Chondrocyte (in vitro differentiated cells): ENCODE measurements at regions not wholly inside any gene's neighbourhood (a gene's known extent, or its start where the extent isn't known, plus 50 kb on each side); places are given as distances from the start of the nearest gene placed in this dataset.

Experiments
- DNase-seq: peaks from one replicate; pipeline ENCODE4 v3.0.0; 2021; ENCODE audit warnings: mixed read lengths, low spot score
- H3K27ac Mint-ChIP-seq: one replicate; pipeline ENCODE4 v1.8.0; 2021; ENCODE audit warnings: mild to moderate bottlenecking, moderate library complexity, mixed read lengths; ENCODE audit not compliant: unreplicated experiment
- H3K27me3 Mint-ChIP-seq: 2 replicates; pipeline ENCODE4 v1.8.0; 2021; ENCODE audit warnings: low read depth, mixed read lengths
- H3K36me3 Mint-ChIP-seq: 2 replicates; pipeline ENCODE4 v1.8.0; 2021; ENCODE audit warnings: low read depth, mixed read lengths
- H3K4me1 Mint-ChIP-seq: 2 replicates; pipeline ENCODE4 v1.8.0; 2021; ENCODE audit warnings: low read depth, mild to moderate bottlenecking, mixed read lengths
- H3K4me3 Mint-ChIP-seq: one replicate; pipeline ENCODE4 v1.8.0; 2021; ENCODE audit warnings: mild to moderate bottlenecking, moderate library complexity, mixed read lengths; ENCODE audit not compliant: unreplicated experiment
- H3K9me3 Mint-ChIP-seq: 2 replicates; pipeline ENCODE4 v1.8.0; 2021; ENCODE audit warnings: low read depth, mixed read lengths
- CTCF ChIP-seq: fragments of 200-600 bp; sonication (generic); IDR thresholded peaks from 2 replicates; pipeline ENCODE4 v1.5.0; 2021; ENCODE audit warnings: antibody characterized with exemption, mild to moderate bottlenecking, moderate library complexity

DNA sequence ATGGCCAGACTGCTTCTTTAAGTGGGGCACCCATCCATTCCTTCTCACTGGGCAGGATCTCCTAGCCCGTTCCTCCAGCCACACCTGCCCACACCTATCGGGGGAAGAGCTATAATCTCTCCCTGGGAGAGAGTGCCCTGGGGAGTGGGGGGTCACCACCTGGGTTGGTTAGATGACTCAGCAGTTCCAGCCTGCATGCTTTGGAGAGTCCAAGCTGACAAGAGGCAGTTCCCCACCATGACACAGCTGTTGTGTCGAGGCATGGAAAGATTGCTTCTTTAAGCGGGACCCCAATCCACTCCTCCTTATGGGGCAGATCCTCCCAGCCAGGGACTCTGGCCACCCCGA lies 52.6 kb upstream of the PPFIA2 start:
- Mint-ChIP-seq H3K4me3 (no peak overlapping the region), H3K27me3 (no peaks in the 10 kb centered on the region), H3K27ac (no peak overlapping the region), H3K4me1 (no peaks in the 10 kb centered on the region), H3K36me3 (no peaks in the 10 kb centered on the region), H3K9me3 (peaks cover 12% of the 10 kb centered on the region)
- DNase-seq = peak; percentile 29
- TF ChIP-seq CTCF = no peak

- TF ChIP-seq CTCF = no peak
- Mint-ChIP-seq H3K4me3 (no peak overlapping the region), H3K4me1 (no peaks in the 10 kb centered on the region), H3K27ac (no peak overlapping the region), H3K36me3 (no peaks in the 10 kb centered on the region), H3K27me3 (no peaks in the 10 kb centered on the region), H3K9me3 (peaks cover 13% of the 10 kb centered on the region)
- DNase-seq = peak; percentile 36
These were observed 52.1 kb upstream of the PPFIA2 start for GRCh38 chr12:81811061-81811777.

DNA sequence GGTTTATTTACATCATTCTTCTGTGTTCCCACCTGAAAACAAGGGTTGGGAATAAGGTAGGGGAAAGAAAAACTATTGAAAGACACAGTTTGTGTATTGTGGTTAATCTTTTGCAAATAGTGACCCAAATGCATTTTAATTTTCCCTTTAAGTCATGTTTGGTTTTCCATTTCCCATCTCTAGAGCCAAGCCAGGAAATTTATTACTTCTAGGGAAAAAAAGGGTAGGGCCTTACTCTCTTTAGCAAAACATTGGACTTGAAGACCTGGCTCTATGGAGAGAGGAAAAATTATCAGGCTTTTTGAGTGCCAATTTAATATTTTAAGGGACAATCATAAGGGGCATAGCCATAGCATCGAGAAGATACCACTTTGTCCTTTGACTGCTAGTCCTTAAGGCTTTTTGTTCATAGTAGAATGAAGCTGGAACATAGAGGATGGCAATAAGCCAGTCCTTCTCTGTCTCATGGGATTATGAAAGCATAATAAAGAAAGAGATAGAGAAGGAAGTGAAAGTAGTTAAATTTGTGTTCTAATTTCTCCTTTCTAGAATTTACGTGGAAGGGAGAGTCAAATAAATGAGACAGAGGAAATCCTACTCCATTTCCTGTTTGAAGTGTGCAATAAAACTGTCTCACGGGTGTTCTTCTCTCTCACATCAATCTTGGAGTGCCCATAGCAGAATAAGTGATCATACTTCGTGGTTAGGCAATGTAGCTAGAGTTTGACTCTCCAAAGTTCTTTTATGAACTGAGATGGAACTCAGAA lies 50.9 kb upstream of the PPFIA2 start:
- Mint-ChIP-seq H3K36me3 (no peaks in the 10 kb centered on the region), H3K9me3 (peaks cover 19% of the 10 kb centered on the region), H3K27ac (no peak overlapping the region), H3K4me1 (no peaks in the 10 kb centered on the region), H3K4me3 (no peak overlapping the region), H3K27me3 (no peaks in the 10 kb centered on the region)
- DNase-seq = no peak
- TF ChIP-seq CTCF = no peak

DNA sequence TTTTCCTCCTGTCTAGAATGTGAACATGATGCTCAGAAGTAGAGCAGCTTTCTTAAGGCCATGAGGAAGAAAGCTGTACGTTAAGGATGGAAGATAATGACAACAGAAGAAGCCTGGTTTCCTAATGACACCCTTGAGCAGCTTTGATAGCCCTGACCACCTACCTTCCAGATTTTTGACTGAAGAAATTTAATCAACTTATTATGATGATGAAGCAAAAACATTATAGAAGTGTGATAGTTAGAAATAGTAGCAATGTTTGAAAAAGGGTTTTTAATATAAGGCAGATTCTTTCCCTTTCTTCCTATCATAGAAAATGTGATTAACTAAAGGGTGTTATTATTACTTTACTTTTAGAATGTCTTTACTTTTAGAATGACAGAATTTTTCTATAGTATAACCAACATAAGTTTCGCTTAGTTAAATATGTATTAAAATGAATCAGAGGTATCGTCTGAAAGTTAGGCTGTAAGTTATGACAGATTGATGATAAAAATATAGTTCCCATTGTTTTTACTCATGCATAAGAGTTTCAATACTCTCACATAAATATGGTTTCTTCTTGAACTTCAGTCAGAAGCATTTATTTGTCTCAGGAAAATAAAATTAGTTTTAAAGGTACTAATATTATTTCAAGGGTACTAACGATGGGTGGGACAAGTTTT lies 50.1 kb upstream of the PPFIA2 start:
- Mint-ChIP-seq H3K4me1 (no peaks in the 10 kb centered on the region), H3K36me3 (no peaks in the 10 kb centered on the region), H3K27ac (no peak overlapping the region), H3K27me3 (no peaks in the 10 kb centered on the region), H3K4me3 (no peak overlapping the region), H3K9me3 (peaks cover 19% of the 10 kb centered on the region)
- no peak for DNase-seq
- TF ChIP-seq CTCF = no peak
